CD4-positive, CD25-positive, alpha-beta regulatory T cell (primary cell): ENCODE measurements at regions not wholly inside any gene's neighbourhood (a gene's known extent, or its start where the extent isn't known, plus 50 kb on each side); places are given as distances from the start of the nearest gene placed in this dataset.

ENCODE experiments used
- ATAC-seq, 2 donors: fragments of 150-1000 bp; cut with Tn5 transposase; one replicate each; pipeline ENCODE4 v1.10.0; 2021; ENCODE audit warnings: low read depth in 2 of 2, moderate number of reproducible peaks in 2 of 2, moderate library complexity in 1 of 2
- DNase-seq, 3 donors: peaks; one replicate each; pipeline versions ENCODE4 v3.0.0 to v3.0.0-alpha.2; 2012 to 2022; ENCODE audit warnings: mixed read lengths in 1 of 3
- H3K27ac ChIP-seq: one replicate; pipeline ENCODE4 v1.7.0; 2013; ENCODE audit warnings: mild to moderate bottlenecking, low read length; ENCODE audit not compliant: insufficient read depth, poor library complexity, severe bottlenecking
- H3K27me3 ChIP-seq: one replicate; pipeline ENCODE4 v1.7.0; 2013; ENCODE audit warnings: low read length; ENCODE audit not compliant: control insufficient read depth, insufficient read depth
- H3K36me3 ChIP-seq: one replicate; pipeline ENCODE4 v1.7.0; 2013; ENCODE audit warnings: mild to moderate bottlenecking, low read length, moderate library complexity; ENCODE audit not compliant: control insufficient read depth, insufficient read depth
- H3K4me1 ChIP-seq: 2 replicates; pipeline ENCODE4 v1.7.0; 2013; ENCODE audit warnings: mild to moderate bottlenecking, low read length; ENCODE audit not compliant: insufficient read depth, control insufficient read depth, poor library complexity, severe bottlenecking
- H3K4me3 ChIP-seq: one replicate; pipeline ENCODE4 v1.7.0; 2013; ENCODE audit warnings: low read depth, mild to moderate bottlenecking, low read length, moderate library complexity
- H3K9me3 ChIP-seq, 2 experiments: 1 replicate in 1 of 2; 2 replicates in 1 of 2; pipeline ENCODE4 v1.7.0; 2013; ENCODE audit warnings: low read length in 2 of 2, mild to moderate bottlenecking in 1 of 2, moderate library complexity in 1 of 2; ENCODE audit not compliant: control insufficient read depth in 2 of 2
- H3K27ac Mint-ChIP-seq, 3 donors: one replicate each; pipeline ENCODE4 v1.8.0; 2020 to 2022; ENCODE audit warnings: mild to moderate bottlenecking in 3 of 3, mixed read lengths in 3 of 3, moderate library complexity in 2 of 3
- H3K27me3 Mint-ChIP-seq: one replicate; pipeline ENCODE4 v1.8.0; 2022; ENCODE audit warnings: mild to moderate bottlenecking, mixed read lengths
- H3K36me3 Mint-ChIP-seq: one replicate; pipeline ENCODE4 v1.8.0; 2020; ENCODE audit warnings: mixed read lengths
- H3K4me1 Mint-ChIP-seq, 4 donors: one replicate each; pipeline ENCODE4 v1.8.0; 2020 to 2022; ENCODE audit warnings: mixed read lengths in 4 of 4, mild to moderate bottlenecking in 1 of 4
- H3K4me3 Mint-ChIP-seq, 4 donors: one replicate each; pipeline ENCODE4 v1.8.0; 2020 to 2022; ENCODE audit warnings: mild to moderate bottlenecking in 4 of 4, mixed read lengths in 4 of 4, moderate library complexity in 3 of 4
- H3K9me3 Mint-ChIP-seq, 7 donors: one replicate each; pipeline ENCODE4 v1.8.0; 2020 to 2022; ENCODE audit warnings: mixed read lengths in 7 of 7, mild to moderate bottlenecking in 3 of 7, moderate library complexity in 2 of 7

DNA sequence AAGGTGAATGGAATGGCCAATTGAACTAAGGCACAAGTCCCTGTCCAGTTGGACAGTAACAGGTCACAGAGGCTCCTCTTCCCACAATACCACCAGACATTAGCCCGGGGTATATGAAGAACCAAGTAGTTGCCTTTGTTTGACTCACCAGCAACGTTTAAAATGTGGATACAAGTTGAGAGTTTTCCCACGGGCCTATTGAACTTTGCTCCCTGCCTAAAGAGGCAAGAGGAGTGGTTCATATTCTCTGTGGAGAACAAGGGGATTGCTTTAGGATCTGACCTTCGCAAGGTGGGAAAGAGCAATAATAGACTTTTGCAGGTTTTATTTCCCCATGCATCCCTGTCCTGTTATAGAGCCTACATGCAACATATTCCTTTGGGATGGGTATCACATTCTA is 177.2 kb downstream of the POU4F1 start:
- Histone ChIP-seq H3K27ac (no peak overlapping the region), H3K36me3 (no peaks in the 10 kb centered on the region), H3K27me3 (no peaks in the 10 kb centered on the region), H3K4me3 (no peak overlapping the region), H3K9me3 (no peaks in the 10 kb centered on the region), H3K4me1 (no peaks in the 10 kb centered on the region)
- ATAC-seq (no peak), DNase-seq (no peak)
- no peak overlapping the region for H3K4me3 Mint-ChIP-seq
- no peaks in the 10 kb centered on the region for H3K9me3 Mint-ChIP-seq
- no peak overlapping the region for H3K27ac Mint-ChIP-seq
- H3K4me1 Mint-ChIP-seq: no peaks in the 10 kb centered on the region
- H3K27me3 Mint-ChIP-seq: no peaks in the 10 kb centered on the region
- H3K36me3 Mint-ChIP-seq: no peaks in the 10 kb centered on the region

DNA sequence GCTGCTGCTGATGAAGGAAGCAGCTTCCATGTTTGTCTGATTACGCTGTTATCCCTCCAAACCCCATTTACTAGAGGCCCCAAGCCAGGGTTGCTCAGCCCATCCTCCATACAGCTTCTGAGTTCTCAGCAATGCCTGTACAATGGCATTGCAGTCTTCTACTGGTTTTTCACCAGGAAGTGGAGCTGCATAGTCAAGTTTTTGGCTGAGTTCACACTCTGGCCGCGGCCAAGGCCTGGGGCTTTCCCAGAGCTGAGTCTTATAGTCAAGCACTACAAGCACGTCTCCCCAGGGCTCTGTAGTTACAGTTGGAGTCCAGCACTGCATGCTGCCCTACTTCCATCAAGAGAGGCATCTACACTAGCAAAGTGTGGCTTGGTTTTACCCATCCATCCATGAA is 182.5 kb downstream of the POU4F1 start:
- H3K27me3 Mint-ChIP-seq: no peaks in the 10 kb centered on the region
- no peak overlapping the region for H3K27ac Mint-ChIP-seq
- H3K9me3 Mint-ChIP-seq: peaks cover 0 to 1% (median 0%) of the 10 kb centered on the region in 7 donors

DNA sequence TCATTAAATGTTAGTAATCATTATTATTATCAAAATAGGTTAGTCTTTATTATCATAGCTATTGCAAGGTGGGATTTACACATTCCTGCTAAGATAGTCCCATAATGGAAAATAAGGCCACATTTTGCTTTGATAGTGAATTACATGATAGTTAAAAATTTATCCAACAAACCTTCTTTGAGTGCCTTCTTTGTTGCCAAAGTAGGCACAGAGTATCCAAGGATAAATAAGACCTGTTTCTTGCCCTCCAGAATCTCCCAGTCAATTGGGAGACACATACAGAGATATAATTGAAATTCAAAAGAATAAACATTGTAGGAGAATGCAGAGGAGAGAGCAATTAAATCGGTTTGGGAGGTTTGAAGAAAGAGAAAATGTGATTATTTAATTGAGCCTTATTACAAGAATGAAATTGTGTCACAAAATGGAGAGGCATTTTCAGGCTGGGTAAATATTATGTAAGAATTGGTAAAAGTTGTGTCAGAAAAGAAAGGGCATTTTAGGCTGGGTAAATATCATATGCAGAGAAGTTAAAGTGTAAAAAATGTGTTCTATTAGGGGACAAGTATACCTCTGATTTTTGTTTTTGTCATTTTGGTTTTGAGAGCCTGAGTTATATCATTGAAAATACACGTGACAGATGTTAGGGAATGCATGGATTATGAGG is 189.3 kb downstream of the POU4F1 start:
- no peak overlapping the region for H3K4me3 ChIP-seq
- H3K27me3 Mint-ChIP-seq: no peaks in the 10 kb centered on the region
- no peak overlapping the region for H3K27ac ChIP-seq
- H3K9me3 Mint-ChIP-seq: peaks cover 0 to 2% (median 0%) of the 10 kb centered on the region in 7 donors
- no peaks in the 10 kb centered on the region for H3K9me3 ChIP-seq
- DNase-seq (no peak), ATAC-seq (no peak)
- no peak overlapping the region for H3K4me3 Mint-ChIP-seq
- no peaks in the 10 kb centered on the region for H3K4me1 ChIP-seq
- H3K4me1 Mint-ChIP-seq: no peaks in the 10 kb centered on the region
- H3K36me3 ChIP-seq: no peaks in the 10 kb centered on the region
- no peaks in the 10 kb centered on the region for H3K36me3 Mint-ChIP-seq
- no peaks in the 10 kb centered on the region for H3K27me3 ChIP-seq
- no peak overlapping the region for H3K27ac Mint-ChIP-seq

More for the DNA sequence above, 182.5 kb downstream of the POU4F1 start:
- Histone ChIP-seq H3K36me3 (no peaks in the 10 kb centered on the region), H3K4me3 (no peak overlapping the region), H3K27ac (no peak overlapping the region), H3K27me3 (no peaks in the 10 kb centered on the region), H3K4me1 (no peaks in the 10 kb centered on the region), H3K9me3 (no peaks in the 10 kb centered on the region)
- DNase-seq: no peak
- ATAC-seq: no peak
- Mint-ChIP-seq H3K4me3 (no peak overlapping the region), H3K36me3 (no peaks in the 10 kb centered on the region), H3K4me1 (no peaks in the 10 kb centered on the region)

DNA sequence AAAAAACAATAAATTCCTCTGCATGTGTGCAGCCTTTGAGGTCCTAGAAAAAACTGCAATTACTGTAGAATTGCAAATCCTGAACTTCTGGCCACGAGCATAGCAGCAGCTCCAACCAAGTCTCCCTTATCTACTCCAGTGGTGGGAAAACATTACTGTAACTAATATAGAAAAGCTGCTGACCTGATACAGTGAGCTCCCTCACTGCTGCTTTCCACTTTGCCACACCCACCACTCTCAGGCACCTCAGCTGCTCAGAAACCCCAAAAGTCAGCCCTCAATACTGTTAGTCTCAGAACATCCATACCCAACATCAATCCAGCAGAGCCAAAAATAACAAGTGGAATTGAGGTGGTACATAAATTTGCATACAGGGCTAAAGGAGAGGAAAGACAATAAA is 192.5 kb downstream of the POU4F1 start:
- Mint-ChIP-seq H3K27ac (no peak overlapping the region), H3K4me3 (no peak overlapping the region), H3K27me3 (no peaks in the 10 kb centered on the region), H3K4me1 (no peaks in the 10 kb centered on the region), H3K36me3 (no peaks in the 10 kb centered on the region), H3K9me3 (peaks cover 0 to 2% (median 0%) of the 10 kb centered on the region in 7 donors)
- Histone ChIP-seq H3K27ac (no peak overlapping the region), H3K9me3 (no peaks in the 10 kb centered on the region), H3K36me3 (no peaks in the 10 kb centered on the region), H3K4me1 (no peaks in the 10 kb centered on the region), H3K4me3 (no peak overlapping the region), H3K27me3 (peaks cover 2% of the 10 kb centered on the region)
- ATAC-seq (no peak), DNase-seq (no peak)

DNA sequence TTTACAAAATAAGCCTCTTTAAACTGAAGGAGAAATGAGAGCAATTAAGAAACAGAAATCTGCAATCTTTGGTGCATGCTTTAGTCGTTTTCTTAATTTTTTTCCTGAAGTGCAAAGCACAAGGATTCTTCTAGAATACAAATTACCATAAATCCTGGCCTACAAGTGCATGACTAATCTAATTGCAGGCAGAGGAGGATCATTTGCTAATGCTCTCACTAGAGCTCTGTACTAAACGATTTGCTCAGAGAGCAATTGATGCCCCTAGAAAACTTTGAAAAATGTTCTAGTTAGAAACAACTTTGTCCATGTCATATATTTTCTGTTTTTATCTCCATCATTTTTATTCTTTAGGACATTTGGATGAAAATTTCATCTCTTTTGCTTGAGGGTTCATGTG is 193.2 kb downstream of the POU4F1 start:
- Histone ChIP-seq H3K27me3 (peaks cover 2% of the 10 kb centered on the region), H3K9me3 (no peaks in the 10 kb centered on the region), H3K4me3 (no peak overlapping the region), H3K36me3 (no peaks in the 10 kb centered on the region), H3K27ac (no peak overlapping the region), H3K4me1 (no peaks in the 10 kb centered on the region)
- Mint-ChIP-seq H3K27ac (no peak overlapping the region), H3K27me3 (no peaks in the 10 kb centered on the region), H3K4me1 (no peaks in the 10 kb centered on the region), H3K4me3 (no peak overlapping the region), H3K9me3 (peaks cover 0 to 2% (median 0%) of the 10 kb centered on the region in 7 donors), H3K36me3 (no peaks in the 10 kb centered on the region)
- ATAC-seq (no peak), DNase-seq (no peak)

DNA sequence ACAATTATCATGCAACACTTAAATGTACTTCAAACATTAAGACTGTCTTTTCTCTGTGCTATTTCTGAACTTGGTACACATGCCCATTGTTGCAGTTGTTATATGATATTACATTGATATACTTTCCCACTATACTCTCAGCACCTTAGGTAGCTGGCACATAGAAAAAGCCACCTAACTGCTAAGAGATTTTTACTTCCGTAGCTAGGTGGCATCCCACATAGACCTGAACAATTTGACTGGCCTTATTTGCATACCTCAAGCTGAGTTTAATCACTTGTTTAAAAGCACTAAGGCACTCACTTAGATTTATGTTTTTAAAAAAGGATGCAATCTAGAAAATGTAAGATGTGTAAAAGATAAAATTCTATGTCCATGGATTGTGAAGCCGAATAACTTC is 194.2 kb downstream of the POU4F1 start:
- peaks cover 0 to 2% (median 0%) of the 10 kb centered on the region in 7 donors for H3K9me3 Mint-ChIP-seq
- H3K4me1 Mint-ChIP-seq: no peaks in the 10 kb centered on the region
- no peaks in the 10 kb centered on the region for H3K36me3 ChIP-seq
- no peaks in the 10 kb centered on the region for H3K4me1 ChIP-seq
- H3K36me3 Mint-ChIP-seq: no peaks in the 10 kb centered on the region
- ATAC-seq: no peak
- peaks cover 2% of the 10 kb centered on the region for H3K27me3 ChIP-seq
- H3K4me3 ChIP-seq: no peak overlapping the region
- H3K4me3 Mint-ChIP-seq: no peak overlapping the region
- H3K27ac Mint-ChIP-seq: no peak overlapping the region
- no peaks in the 10 kb centered on the region for H3K9me3 ChIP-seq
- no peak overlapping the region for H3K27ac ChIP-seq
- no peaks in the 10 kb centered on the region for H3K27me3 Mint-ChIP-seq
- no peak for DNase-seq

DNA sequence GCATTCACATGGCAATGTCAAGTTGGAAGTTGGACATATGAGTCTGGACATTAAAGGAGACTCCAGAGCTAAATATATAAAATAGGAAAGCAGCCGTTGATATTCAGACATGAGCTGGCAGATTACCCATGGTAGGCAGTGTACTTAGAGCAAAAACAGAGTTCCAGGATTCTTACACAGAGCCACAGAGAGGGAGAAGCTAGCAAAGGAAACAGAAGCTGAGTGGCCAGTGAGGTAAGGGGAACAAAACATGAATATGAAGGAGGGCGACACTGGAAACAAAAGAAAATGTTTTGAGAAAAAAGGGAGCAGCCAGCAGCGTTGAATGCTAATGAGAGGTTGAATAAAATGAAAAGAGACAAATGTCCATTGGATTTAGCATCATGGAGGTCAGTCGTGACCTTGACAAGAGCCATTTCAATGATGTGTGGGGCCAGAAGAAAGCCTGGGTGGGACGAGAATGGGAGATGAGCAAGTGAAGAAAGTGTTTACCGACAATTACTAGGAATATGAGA is 198.4 kb downstream of the POU4F1 start:
- H3K27ac Mint-ChIP-seq: no peak overlapping the region
- ATAC-seq (no peak), DNase-seq (no peak)
- Histone ChIP-seq H3K27ac (no peak overlapping the region), H3K9me3 (no peaks in the 10 kb centered on the region), H3K36me3 (no peaks in the 10 kb centered on the region), H3K4me3 (no peak overlapping the region), H3K27me3 (peaks cover 2% of the 10 kb centered on the region), H3K4me1 (no peaks in the 10 kb centered on the region)
- H3K4me3 Mint-ChIP-seq: no peak overlapping the region
- H3K36me3 Mint-ChIP-seq: no peaks in the 10 kb centered on the region
- no peaks in the 10 kb centered on the region for H3K27me3 Mint-ChIP-seq
- H3K4me1 Mint-ChIP-seq: no peaks in the 10 kb centered on the region
- no peaks in the 10 kb centered on the region for H3K9me3 Mint-ChIP-seq

DNA sequence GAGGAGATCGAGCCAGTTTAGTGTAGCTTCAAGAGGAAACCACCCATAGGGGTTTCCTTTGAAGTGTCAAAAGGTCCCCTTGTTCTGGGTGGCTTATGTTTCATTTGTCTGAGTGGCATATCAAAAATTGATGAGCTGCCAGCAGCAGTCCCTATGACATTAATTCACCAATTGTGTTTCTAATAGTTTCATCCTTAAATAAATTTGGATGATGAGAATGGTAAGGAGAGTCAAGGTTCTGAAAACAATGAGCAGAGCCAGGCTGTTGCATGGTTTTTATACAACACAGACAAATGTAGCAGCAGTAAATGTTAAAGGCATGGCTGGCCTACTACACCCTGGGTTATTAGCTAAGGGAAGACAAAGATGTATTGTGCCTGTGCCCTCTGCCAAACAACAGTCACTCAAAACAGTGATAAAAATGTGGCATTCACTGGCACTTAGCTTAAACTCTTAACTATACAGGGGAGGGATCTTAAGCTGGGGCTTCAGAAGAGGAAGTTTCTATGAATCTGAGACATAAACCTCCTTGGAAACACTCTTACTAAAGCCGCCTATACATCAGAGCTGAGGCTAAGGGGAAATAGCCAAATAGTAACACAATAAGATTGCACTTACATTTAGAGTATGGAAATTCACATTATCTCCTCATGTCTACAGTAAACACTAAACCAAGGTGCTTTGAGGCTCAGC is 200.5 kb downstream of the POU4F1 start:
- DNase-seq (no peak), ATAC-seq (no peak)
- no peaks in the 10 kb centered on the region for H3K9me3 ChIP-seq
- no peaks in the 10 kb centered on the region for H3K27me3 Mint-ChIP-seq
- no peaks in the 10 kb centered on the region for H3K36me3 ChIP-seq
- no peak overlapping the region for H3K4me3 Mint-ChIP-seq
- no peaks in the 10 kb centered on the region for H3K4me1 ChIP-seq
- peaks cover 0 to 3% (median 0%) of the 10 kb centered on the region in 7 donors for H3K9me3 Mint-ChIP-seq
- no peak overlapping the region for H3K27ac Mint-ChIP-seq
- H3K4me1 Mint-ChIP-seq: no peaks in the 10 kb centered on the region
- H3K27me3 ChIP-seq: peaks cover 2% of the 10 kb centered on the region
- H3K4me3 ChIP-seq: no peak overlapping the region
- no peaks in the 10 kb centered on the region for H3K36me3 Mint-ChIP-seq
- H3K27ac ChIP-seq: no peak overlapping the region
